ENCODE measurements at regions not wholly inside any gene's neighbourhood (a gene's known extent, or its start where the extent isn't known, plus 50 kb on each side); places are given as distances from the start of the nearest gene placed in this dataset.
"Not testable (repeated sequence)": the region's sequence is repeated elsewhere in the genome, so short reads cannot be mapped to it uniquely, and the experiment has no call there.

DNA sequence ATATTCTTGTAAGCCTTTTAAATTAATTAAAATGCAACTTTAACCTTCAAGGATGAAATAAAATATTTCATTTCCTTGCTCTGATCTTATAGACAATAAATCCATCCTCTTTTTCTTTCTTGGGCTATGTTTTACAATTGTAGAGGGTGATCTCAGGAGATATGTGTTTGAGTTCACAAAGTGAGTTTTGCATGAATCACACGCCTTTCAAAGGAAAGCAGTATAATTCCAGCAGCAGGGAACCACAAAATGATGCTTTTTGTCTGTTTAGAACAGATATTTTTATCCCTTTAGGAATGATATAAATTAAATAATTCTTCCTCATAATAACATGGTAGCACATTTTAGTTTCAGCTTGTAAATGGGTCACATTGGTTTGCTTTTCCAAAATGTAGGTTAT, 191.2 kb downstream of the SEMA6D start (continued):
- TF ChIP-seq, protein P1, sequence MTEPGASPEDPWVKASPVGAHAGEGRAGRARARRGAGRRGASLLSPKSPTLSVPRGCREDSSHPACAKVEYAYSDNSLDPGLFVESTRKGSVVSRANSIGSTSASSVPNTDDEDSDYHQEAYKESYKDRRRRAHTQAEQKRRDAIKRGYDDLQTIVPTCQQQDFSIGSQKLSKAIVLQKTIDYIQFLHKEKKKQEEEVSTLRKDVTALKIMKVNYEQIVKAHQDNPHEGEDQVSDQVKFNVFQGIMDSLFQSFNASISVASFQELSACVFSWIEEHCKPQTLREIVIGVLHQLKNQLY (CRISPR knock-in tag; IDR thresholded peaks at IDR 0.05) = no peak
- no peak for TF ChIP-seq ZBTB21 (CRISPR knock-in tag; IDR thresholded peaks at IDR 0.05; ENCODE audit: borderline replicate concordance)

DNA sequence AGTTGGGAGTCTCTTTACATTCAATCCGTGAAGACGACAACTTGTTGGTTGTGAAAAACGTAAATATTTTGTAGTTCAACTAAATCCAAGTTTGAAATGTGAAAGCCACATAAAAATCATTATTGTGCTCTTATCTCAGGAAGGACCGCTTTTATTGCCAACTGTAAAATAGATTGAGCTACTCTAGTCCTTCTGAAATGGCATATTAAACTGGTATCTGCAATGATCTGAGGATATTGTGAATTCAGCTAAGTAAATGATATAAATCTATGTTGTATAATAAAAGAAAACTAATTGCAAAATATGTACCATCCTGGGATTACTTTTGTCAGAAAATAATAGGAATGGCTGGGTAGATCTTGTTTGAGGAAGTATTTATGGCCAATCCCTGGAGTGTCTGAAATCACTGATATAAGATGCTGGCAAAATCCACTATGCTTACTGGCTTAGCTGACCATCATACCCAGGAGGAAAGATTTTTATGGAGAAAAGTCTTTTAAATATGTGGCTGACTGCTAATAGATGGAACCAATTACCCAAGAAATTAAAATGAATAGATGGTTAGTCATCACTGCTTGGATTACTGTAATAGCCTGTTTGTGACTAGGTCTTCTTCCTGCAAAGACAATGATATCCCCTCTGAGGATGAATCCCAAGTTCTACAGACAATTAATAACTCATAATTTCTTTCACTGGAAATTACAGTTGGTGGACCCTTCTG, 191.8 kb downstream of the SEMA6D start:
- ATAC-seq = no peak
- peaks cover 7% of the 10 kb centered on the region for H3K9me3 Mint-ChIP-seq

DNA sequence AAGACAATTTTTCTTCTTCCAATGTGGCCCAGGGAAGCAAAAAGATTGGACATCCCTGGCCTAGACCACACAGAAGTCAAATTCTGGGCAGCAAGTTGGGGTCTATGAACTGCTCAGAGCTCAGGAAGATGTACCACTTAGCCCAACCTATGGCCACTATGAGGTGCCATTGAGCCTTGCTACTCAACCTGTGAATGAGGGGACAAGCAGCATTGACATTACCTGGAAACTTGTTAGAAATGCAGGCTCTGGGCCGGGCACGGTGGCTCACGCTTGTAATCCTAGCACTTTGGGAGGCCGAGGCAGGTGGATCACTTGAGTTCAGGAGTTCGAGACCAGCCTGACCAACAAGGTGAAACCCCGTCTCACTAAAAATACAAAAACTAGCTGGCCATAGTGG, 195.6 kb downstream of the SEMA6D start:
- not testable (repeated sequence) for H3K27ac Mint-ChIP-seq; H3K4me1 Mint-ChIP-seq; H3K4me3 Mint-ChIP-seq; H3K27me3 Mint-ChIP-seq (ENCODE audit: low read depth); H3K36me3 Mint-ChIP-seq; H3K9me3 Mint-ChIP-seq
- DNase-seq (ENCODE audit: low spot score) = peak; percentile 60
- POLR2A ChIA-PET = interaction anchor here (1.0 kb wide), 1 partner anchor 20 kb away, joined by 3 read pairs; no protein-coding TSS in a partner anchor
- ATAC-seq = peak; percentile 96
- CTCF ChIA-PET = interaction anchor here (0.5 to 2.2 kb wide), 25 partner anchors 9 to 311 kb away, joined by 3 to 45 read pairs (median 3); partner anchors contain the start of gene SEMA6D
- TF ChIP-seq, protein P2, sequence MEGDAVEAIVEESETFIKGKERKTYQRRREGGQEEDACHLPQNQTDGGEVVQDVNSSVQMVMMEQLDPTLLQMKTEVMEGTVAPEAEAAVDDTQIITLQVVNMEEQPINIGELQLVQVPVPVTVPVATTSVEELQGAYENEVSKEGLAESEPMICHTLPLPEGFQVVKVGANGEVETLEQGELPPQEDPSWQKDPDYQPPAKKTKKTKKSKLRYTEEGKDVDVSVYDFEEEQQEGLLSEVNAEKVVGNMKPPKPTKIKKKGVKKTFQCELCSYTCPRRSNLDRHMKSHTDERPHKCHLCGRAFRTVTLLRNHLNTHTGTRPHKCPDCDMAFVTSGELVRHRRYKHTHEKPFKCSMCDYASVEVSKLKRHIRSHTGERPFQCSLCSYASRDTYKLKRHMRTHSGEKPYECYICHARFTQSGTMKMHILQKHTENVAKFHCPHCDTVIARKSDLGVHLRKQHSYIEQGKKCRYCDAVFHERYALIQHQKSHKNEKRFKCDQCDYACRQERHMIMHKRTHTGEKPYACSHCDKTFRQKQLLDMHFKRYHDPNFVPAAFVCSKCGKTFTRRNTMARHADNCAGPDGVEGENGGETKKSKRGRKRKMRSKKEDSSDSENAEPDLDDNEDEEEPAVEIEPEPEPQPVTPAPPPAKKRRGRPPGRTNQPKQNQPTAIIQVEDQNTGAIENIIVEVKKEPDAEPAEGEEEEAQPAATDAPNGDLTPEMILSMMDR (IDR thresholded peaks at IDR 0.05) = 0 out of 2 replicates have a peak, but pooled peaks have one; percentile 24

More for the DNA sequence above, 191.8 kb downstream of the SEMA6D start:
- Mint-ChIP-seq H3K4me3 (no peak overlapping the region), H3K27ac (no peak overlapping the region), H3K36me3 (peaks cover 7% of the 10 kb centered on the region), H3K27me3 (ENCODE audit: low read depth) (no peaks in the 10 kb centered on the region; the same call in 1 of the 2 replicates), H3K4me1 (no peaks in the 10 kb centered on the region)
- no peak for DNase-seq (ENCODE audit: low spot score)
- ChIA-PET CTCF (interaction anchor here (0.7 to 1.3 kb wide), 4 partner anchors 75 to 713 kb away, joined by 3 read pairs; no protein-coding TSS in a partner anchor), POLR2A (no interaction called here)
- TF ChIP-seq SMAD4 (CRISPR knock-in tag; IDR thresholded peaks at IDR 0.05) = no peak
- TF ChIP-seq OVOL2 (CRISPR knock-in tag; IDR thresholded peaks at IDR 0.05; ENCODE audit: borderline replicate concordance) = no peak
- no peak for TF ChIP-seq ZNF396 (CRISPR knock-in tag; IDR thresholded peaks at IDR 0.05; ENCODE audit: borderline replicate concordance)
- TF ChIP-seq ZBTB21 (CRISPR knock-in tag; IDR thresholded peaks at IDR 0.05; ENCODE audit: borderline replicate concordance) = no peak
- TF ChIP-seq, protein P3, sequence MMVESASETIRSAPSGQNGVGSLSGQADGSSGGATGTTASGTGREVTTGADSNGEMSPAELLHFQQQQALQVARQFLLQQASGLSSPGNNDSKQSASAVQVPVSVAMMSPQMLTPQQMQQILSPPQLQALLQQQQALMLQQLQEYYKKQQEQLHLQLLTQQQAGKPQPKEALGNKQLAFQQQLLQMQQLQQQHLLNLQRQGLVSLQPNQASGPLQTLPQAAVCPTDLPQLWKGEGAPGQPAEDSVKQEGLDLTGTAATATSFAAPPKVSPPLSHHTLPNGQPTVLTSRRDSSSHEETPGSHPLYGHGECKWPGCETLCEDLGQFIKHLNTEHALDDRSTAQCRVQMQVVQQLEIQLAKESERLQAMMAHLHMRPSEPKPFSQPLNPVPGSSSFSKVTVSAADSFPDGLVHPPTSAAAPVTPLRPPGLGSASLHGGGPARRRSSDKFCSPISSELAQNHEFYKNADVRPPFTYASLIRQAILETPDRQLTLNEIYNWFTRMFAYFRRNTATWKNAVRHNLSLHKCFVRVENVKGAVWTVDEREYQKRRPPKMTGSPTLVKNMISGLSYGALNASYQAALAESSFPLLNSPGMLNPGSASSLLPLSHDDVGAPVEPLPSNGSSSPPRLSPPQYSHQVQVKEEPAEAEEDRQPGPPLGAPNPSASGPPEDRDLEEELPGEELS (CRISPR knock-in tag; IDR thresholded peaks at IDR 0.05) = no peak
- TF ChIP-seq, protein P4, sequence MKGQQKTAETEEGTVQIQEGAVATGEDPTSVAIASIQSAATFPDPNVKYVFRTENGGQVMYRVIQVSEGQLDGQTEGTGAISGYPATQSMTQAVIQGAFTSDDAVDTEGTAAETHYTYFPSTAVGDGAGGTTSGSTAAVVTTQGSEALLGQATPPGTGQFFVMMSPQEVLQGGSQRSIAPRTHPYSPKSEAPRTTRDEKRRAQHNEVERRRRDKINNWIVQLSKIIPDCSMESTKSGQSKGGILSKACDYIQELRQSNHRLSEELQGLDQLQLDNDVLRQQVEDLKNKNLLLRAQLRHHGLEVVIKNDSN (CRISPR knock-in tag; IDR thresholded peaks at IDR 0.05) = no peak
- no peak for TF ChIP-seq ETV6 (CRISPR knock-in tag; IDR thresholded peaks at IDR 0.05)

DNA sequence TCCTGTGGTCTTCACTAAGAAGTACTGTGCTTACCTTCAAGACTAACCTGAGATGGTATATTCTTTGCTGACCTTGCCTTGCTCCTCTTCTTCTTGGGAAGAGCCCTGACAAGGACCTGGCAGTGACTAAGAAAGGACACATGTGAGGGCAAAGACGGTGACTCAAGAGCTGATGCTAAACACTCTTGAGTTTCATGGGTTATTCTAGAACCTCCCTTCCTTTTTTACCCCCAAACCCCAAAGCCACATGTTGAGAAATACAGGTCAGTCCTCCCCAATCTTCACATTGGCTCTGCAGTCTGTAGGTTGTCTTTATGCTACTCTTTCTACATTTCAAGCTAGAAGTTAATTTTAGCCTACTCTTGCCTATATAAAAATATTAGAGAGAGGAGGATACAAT, 200.6 kb downstream of the SEMA6D start:
- CTCF ChIA-PET = no interaction called here
- POLR2A ChIA-PET = no interaction called here
- Mint-ChIP-seq H3K27ac (no peak overlapping the region), H3K27me3 (ENCODE audit: low read depth) (no peaks in the 10 kb centered on the region), H3K36me3 (no peaks in the 10 kb centered on the region), H3K9me3 (no peaks in the 10 kb centered on the region), H3K4me3 (no peak overlapping the region), H3K4me1 (0 out of 2 replicates have a peak, but pooled peaks cover 4% of the 10 kb centered on the region)
- ATAC-seq = no peak
- no peak for DNase-seq (ENCODE audit: low spot score)
- TF ChIP-seq CREB1 (CRISPR knock-in tag; IDR thresholded peaks at IDR 0.05) (no peak), FOXP1 (CRISPR knock-in tag; IDR thresholded peaks at IDR 0.05; ENCODE audit: borderline replicate concordance) (no peak), IRF2 (CRISPR knock-in tag; IDR thresholded peaks at IDR 0.05; ENCODE audit: borderline replicate concordance, low read depth) (no peak)
- TF ChIP-seq, protein P5, sequence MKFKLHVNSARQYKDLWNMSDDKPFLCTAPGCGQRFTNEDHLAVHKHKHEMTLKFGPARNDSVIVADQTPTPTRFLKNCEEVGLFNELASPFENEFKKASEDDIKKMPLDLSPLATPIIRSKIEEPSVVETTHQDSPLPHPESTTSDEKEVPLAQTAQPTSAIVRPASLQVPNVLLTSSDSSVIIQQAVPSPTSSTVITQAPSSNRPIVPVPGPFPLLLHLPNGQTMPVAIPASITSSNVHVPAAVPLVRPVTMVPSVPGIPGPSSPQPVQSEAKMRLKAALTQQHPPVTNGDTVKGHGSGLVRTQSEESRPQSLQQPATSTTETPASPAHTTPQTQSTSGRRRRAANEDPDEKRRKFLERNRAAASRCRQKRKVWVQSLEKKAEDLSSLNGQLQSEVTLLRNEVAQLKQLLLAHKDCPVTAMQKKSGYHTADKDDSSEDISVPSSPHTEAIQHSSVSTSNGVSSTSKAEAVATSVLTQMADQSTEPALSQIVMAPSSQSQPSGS (CRISPR knock-in tag; IDR thresholded peaks at IDR 0.05; ENCODE audit: borderline replicate concordance, low read depth) = no peak
- TF ChIP-seq, protein P6, sequence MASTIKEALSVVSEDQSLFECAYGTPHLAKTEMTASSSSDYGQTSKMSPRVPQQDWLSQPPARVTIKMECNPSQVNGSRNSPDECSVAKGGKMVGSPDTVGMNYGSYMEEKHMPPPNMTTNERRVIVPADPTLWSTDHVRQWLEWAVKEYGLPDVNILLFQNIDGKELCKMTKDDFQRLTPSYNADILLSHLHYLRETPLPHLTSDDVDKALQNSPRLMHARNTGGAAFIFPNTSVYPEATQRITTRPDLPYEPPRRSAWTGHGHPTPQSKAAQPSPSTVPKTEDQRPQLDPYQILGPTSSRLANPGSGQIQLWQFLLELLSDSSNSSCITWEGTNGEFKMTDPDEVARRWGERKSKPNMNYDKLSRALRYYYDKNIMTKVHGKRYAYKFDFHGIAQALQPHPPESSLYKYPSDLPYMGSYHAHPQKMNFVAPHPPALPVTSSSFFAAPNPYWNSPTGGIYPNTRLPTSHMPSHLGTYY (CRISPR knock-in tag; IDR thresholded peaks at IDR 0.05) = no peak
- TF ChIP-seq, protein P7, sequence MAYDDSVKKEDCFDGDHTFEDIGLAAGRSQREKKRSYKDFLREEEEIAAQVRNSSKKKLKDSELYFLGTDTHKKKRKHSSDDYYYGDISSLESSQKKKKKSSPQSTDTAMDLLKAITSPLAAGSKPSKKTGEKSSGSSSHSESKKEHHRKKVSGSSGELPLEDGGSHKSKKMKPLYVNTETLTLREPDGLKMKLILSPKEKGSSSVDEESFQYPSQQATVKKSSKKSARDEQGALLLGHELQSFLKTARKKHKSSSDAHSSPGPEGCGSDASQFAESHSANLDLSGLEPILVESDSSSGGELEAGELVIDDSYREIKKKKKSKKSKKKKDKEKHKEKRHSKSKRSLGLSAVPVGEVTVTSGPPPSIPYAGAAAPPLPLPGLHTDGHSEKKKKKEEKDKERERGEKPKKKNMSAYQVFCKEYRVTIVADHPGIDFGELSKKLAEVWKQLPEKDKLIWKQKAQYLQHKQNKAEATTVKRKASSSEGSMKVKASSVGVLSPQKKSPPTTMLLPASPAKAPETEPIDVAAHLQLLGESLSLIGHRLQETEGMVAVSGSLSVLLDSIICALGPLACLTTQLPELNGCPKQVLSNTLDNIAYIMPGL (CRISPR knock-in tag; IDR thresholded peaks at IDR 0.05) = no peak
- TF ChIP-seq, protein P4 (CRISPR knock-in tag; IDR thresholded peaks at IDR 0.05) = no peak
